C4-2B (cell line): ENCODE measurements at regions not wholly inside any gene's neighbourhood (a gene's known extent, or its start where the extent isn't known, plus 50 kb on each side); places are given as distances from the start of the nearest gene placed in this dataset.

Experiments
- CTCF ChIP-seq: fragments of 450-650 bp; conservative IDR thresholded peaks from 2 replicates; pipeline ENCODE4 v1.5.1; 2017; ENCODE audit warnings: mild to moderate bottlenecking
- ZFX ChIP-seq: fragments of 450-650 bp; IDR thresholded peaks from 2 replicates; pipeline ENCODE4 v1.6.1; 2017

- no peak for TF ChIP-seq CTCF
- TF ChIP-seq ZFX: no peak
Observed at GRCh38 chr5:171562822-171563221, 143.4 kb downstream of the FGF18 start.
